SH-SY5Y (cell line): ENCODE measurements at regions not wholly inside any gene's neighbourhood (a gene's known extent, or its start where the extent isn't known, plus 50 kb on each side); places are given as distances from the start of the nearest gene placed in this dataset.

Experiments used
- GATA2 ChIP-seq: IDR thresholded peaks from 2 replicates; pipeline ENCODE4 v1.6.1; 2011; ENCODE audit warnings: mild to moderate bottlenecking, low read depth, low read length
- GATA3 ChIP-seq: IDR thresholded peaks from 2 replicates; pipeline ENCODE4 v1.6.1; 2011; ENCODE audit warnings: low read depth, mild to moderate bottlenecking, low read length, moderate library complexity

GRCh38 chr4:64146030-64146429 is 263.2 kb downstream of the TECRL start:
- no peak for TF ChIP-seq GATA3
- TF ChIP-seq GATA2 = peak; percentile 58; the same call in 1 of the 2 replicates
